Lung microvascular endothelial cell (primary cell): ENCODE measurements at regions not wholly inside any gene's neighbourhood (a gene's known extent, or its start where the extent isn't known, plus 50 kb on each side); places are given as distances from the start of the nearest gene placed in this dataset.
A peak's percentile ranks its signal among the peaks of the same experiment; 100 is the strongest.

ENCODE experiments used
- DNase-seq, 2 donors: peaks; one replicate each; pipeline versions ENCODE4 v3.0.0 to v3.0.0-alpha.2; 2010; ENCODE audit warnings: low read depth in 2 of 2

- no peak for DNase-seq
Measured at GRCh38 chr12:131564845-131565244, 146.0 kb upstream of the SFSWAP start.

- no peak for DNase-seq
Measured at GRCh38 chr12:131565267-131566015, 145.4 kb upstream of the SFSWAP start.

GRCh38 chr12:131568336-131568735 is 142.6 kb upstream of the SFSWAP start:
- DNase-seq, result no peak

GRCh38 chr12:131570596-131570995 is 140.3 kb upstream of the SFSWAP start:
- DNase-seq, result no peak

- no peak for DNase-seq
Measured at GRCh38 chr12:131571827-131572226, 139.1 kb upstream of the SFSWAP start.

- no peak for DNase-seq
Measured at GRCh38 chr12:131572626-131573025, 138.3 kb upstream of the SFSWAP start.

GRCh38 chr12:131573631-131574394 is 137.1 kb upstream of the SFSWAP start:
- no peak for DNase-seq

GRCh38 chr12:131574395-131574771 is 136.5 kb upstream of the SFSWAP start:
- DNase-seq, result no peak

- no peak for DNase-seq
Measured at GRCh38 chr12:131575371-131575770, 135.5 kb upstream of the SFSWAP start.

- DNase-seq, result peak in 1 of 2 donors; percentile 8
Measured at GRCh38 chr12:131576734-131577133, 134.2 kb upstream of the SFSWAP start.

GRCh38 chr12:131577766-131578165 is 133.1 kb upstream of the SFSWAP start:
- no peak for DNase-seq

- DNase-seq, result no peak
Measured at GRCh38 chr12:131578828-131579470, 131.9 kb upstream of the SFSWAP start.

- DNase-seq, result no peak
Measured at GRCh38 chr12:131583090-131583712, 127.7 kb upstream of the SFSWAP start.

- no peak for DNase-seq
Measured at GRCh38 chr12:131586269-131586668, 124.6 kb upstream of the SFSWAP start.

GRCh38 chr12:131586761-131587160 is 124.1 kb upstream of the SFSWAP start:
- no peak for DNase-seq

GRCh38 chr12:131587565-131587964 is 123.3 kb upstream of the SFSWAP start:
- no peak for DNase-seq

- no peak for DNase-seq
Measured at GRCh38 chr12:131589221-131589897, 121.5 kb upstream of the SFSWAP start.

GRCh38 chr12:131589966-131590365 is 120.9 kb upstream of the SFSWAP start:
- no peak for DNase-seq

- no peak for DNase-seq
Measured at GRCh38 chr12:131591136-131591535, 119.8 kb upstream of the SFSWAP start.

GRCh38 chr12:131591714-131592709 is 118.9 kb upstream of the SFSWAP start:
- no peak for DNase-seq
